ENCODE measurements at regions not wholly inside any gene's neighbourhood (a gene's known extent, or its start where the extent isn't known, plus 50 kb on each side); places are given as distances from the start of the nearest gene placed in this dataset.
"Not testable (repeated sequence)": the region's sequence is repeated elsewhere in the genome, so short reads cannot be mapped to it uniquely, and the experiment has no call there.

- no peak for TF ChIP-seq ATF3 (IDR thresholded peaks at IDR 0.05)
- no peak for TF ChIP-seq CTCF (IDR thresholded peaks at IDR 0.05; ENCODE audit: low read depth, low read length, missing input control)
- no peak for TF ChIP-seq EGR1 (IDR thresholded peaks at IDR 0.05; ENCODE audit: low read depth in 2 of 2)
- no peak for TF ChIP-seq NR2F2 (IDR thresholded peaks at IDR 0.05)
- no peak for TF ChIP-seq REST (IDR thresholded peaks at IDR 0.05)
- no peak for TF ChIP-seq MAX (IDR thresholded peaks at IDR 0.05)
- TF ChIP-seq TAF1 (conservative IDR thresholded peaks at IDR 0.05), result no peak
- TF ChIP-seq HNF4G (IDR thresholded peaks at IDR 0.05), result no peak
- TF ChIP-seq SP1 (IDR thresholded peaks at IDR 0.05), result no peak
- TF ChIP-seq ZBTB33 (IDR thresholded peaks at IDR 0.05), result no peak
- WGBS, result 81% methylated on average over 6 of the region's 6 CpGs
- H3K36me3 ChIP-seq (ENCODE audit: control insufficient read depth in 4 of 4, insufficient read depth in 3 of 4, low read depth in 1 of 4, low read length in 3 of 4), result no peaks in the 10 kb centered on the region
- DNase-seq (ENCODE audit: low spot score), result no peak
- H3K27ac ChIP-seq (ENCODE audit: low read depth in 1 of 2, low read length in 2 of 2), result no peak overlapping the region
- no peaks in the 10 kb centered on the region for H3K9me3 ChIP-seq (ENCODE audit: control insufficient read depth in 4 of 4, low read length in 3 of 4)
- H3K27me3 ChIP-seq (ENCODE audit: control insufficient read depth in 4 of 4, insufficient read depth in 4 of 4, low read length in 3 of 4), result peaks cover 0 to 6% (median 2%) of the 10 kb centered on the region in 4 donors
- no peak overlapping the region for H3K9ac ChIP-seq (ENCODE audit: low read depth in 1 of 2, low read length in 2 of 2)
- H3K4me3 ChIP-seq (ENCODE audit: low read depth in 1 of 3, low read length in 3 of 3), result no peak overlapping the region
- no peaks in the 10 kb centered on the region for H3K4me1 ChIP-seq (ENCODE audit: control insufficient read depth in 4 of 4, insufficient read depth in 4 of 4, low read length in 3 of 4)
Measured at GRCh38 chr19:14267224-14267741, 61.3 kb upstream of the ADGRL1 start.

GRCh38 chr19:14266208-14266607, 60.2 kb upstream of the ADGRL1 start:
- not testable (repeated sequence) for H3K9me3 ChIP-seq (ENCODE audit: control insufficient read depth in 4 of 4, low read length in 3 of 4); H3K27ac ChIP-seq (ENCODE audit: low read depth in 1 of 2, low read length in 2 of 2); DNase-seq (ENCODE audit: low spot score); H3K4me1 ChIP-seq (ENCODE audit: control insufficient read depth in 4 of 4, insufficient read depth in 4 of 4, low read length in 3 of 4); H3K9ac ChIP-seq (ENCODE audit: low read depth in 1 of 2, low read length in 2 of 2); H3K4me3 ChIP-seq (ENCODE audit: low read depth in 1 of 3, low read length in 3 of 3); H3K36me3 ChIP-seq (ENCODE audit: control insufficient read depth in 4 of 4, insufficient read depth in 3 of 4, low read depth in 1 of 4, low read length in 3 of 4); H3K27me3 ChIP-seq (ENCODE audit: control insufficient read depth in 4 of 4, insufficient read depth in 4 of 4, low read length in 3 of 4)
- WGBS, result 83% methylated on average over 4 of the region's 4 CpGs

Data from liver (tissue), 8 donors.